ENCODE measurements at regions not wholly inside any gene's neighbourhood (a gene's known extent, or its start where the extent isn't known, plus 50 kb on each side); places are given as distances from the start of the nearest gene placed in this dataset.
"Not testable (repeated sequence)": the region's sequence is repeated elsewhere in the genome, so short reads cannot be mapped to it uniquely, and the experiment has no call there.

DNA sequence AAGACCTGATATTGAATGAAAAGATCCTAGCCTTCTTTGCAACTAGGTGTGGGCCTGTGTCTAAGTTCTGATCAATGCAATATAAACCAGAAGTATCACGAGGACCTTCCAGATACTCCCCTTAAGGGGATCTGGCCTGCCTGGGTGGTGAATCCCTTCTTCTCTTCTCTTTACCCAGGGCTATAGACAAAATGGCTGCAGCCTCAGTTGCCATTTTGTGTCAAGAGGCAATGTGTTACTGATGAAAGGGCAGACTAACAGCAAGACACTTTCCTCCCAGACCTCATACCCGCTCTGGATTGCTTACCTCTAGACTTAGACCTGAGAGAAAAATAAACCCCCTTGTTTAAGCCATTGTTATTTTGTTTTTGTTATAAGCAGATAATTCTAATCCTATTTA lies 84.5 kb upstream of the CHD6 start:
- H3K4me1 Mint-ChIP-seq: peaks cover 1% of the 10 kb centered on the region
- no peaks in the 10 kb centered on the region for H3K36me3 Mint-ChIP-seq (ENCODE audit: low read depth)
- H3K27me3 Mint-ChIP-seq (ENCODE audit: low read depth): peaks cover 1% of the 10 kb centered on the region
- H3K27ac Mint-ChIP-seq (ENCODE audit: unreplicated experiment): no peak overlapping the region
- TF ChIP-seq, protein P1, sequence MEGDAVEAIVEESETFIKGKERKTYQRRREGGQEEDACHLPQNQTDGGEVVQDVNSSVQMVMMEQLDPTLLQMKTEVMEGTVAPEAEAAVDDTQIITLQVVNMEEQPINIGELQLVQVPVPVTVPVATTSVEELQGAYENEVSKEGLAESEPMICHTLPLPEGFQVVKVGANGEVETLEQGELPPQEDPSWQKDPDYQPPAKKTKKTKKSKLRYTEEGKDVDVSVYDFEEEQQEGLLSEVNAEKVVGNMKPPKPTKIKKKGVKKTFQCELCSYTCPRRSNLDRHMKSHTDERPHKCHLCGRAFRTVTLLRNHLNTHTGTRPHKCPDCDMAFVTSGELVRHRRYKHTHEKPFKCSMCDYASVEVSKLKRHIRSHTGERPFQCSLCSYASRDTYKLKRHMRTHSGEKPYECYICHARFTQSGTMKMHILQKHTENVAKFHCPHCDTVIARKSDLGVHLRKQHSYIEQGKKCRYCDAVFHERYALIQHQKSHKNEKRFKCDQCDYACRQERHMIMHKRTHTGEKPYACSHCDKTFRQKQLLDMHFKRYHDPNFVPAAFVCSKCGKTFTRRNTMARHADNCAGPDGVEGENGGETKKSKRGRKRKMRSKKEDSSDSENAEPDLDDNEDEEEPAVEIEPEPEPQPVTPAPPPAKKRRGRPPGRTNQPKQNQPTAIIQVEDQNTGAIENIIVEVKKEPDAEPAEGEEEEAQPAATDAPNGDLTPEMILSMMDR (conservative IDR thresholded peaks at IDR 0.05): no peak
- DNase-seq (ENCODE audit: low read depth, low spot score): no peak
- H3K9me3 Mint-ChIP-seq: no peaks in the 10 kb centered on the region
- no peak overlapping the region for H3K4me3 Mint-ChIP-seq

DNA sequence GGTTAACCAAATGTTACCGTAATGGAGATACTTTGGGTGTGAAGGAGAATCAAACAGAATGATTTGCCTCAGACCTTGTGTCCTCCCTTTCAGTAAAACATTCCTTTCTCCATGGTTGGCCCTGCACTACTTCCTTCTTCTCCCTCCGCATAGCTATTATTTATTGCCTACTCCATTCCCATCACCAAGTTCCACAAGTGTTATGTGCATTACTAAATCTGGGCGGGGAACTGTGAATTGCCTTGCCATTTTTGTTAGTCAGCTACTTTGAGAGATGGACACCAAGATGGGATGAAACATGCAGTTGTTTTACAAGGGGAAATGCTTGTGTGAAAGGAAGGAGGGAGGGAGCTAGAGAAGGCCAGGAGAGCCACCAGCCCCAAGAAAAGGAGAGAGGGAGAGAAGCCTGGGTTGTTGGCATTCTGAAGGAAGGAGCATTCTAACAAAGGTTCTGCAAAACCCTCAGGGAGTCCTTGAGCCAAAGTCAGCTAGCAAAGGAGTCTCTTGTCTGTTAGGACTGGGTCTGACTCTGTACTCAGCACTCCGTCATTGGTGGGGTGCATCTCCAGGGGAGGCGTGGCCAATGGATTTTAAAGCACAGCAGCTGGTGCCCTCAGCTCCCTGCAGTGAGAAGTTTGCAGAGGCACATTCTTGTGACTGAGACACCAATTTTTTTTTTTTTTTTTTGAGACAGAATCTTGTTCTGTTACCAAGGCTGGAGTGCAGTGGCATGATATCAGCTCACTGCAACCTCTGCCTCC lies 83.6 kb upstream of the CHD6 start:
- peak overlapping the region; percentile 60 for H3K27ac Mint-ChIP-seq (ENCODE audit: unreplicated experiment)

DNA sequence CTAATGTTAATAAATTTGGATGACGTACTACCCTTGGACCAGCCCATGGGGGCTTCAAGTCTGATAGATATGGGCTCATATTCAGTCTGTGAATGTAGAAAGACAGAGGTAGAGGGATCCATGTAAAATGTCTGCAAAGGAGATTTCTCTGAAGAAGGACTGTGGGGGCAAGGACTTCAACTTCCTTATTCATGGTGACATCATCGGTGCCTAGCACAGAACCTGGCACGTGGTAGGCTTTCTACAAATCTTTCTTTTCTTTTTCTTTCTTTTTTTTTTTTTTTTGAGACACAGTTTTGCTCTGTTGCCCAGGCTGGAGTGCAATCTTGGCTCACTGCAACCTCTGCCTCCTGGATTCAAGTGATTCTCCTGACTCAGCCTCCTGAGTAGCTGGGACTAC lies 81.5 kb upstream of the CHD6 start:
- H3K36me3 Mint-ChIP-seq (ENCODE audit: low read depth); H3K27ac Mint-ChIP-seq (ENCODE audit: unreplicated experiment); H3K9me3 Mint-ChIP-seq; DNase-seq (ENCODE audit: low read depth, low spot score); H3K4me3 Mint-ChIP-seq; H3K4me1 Mint-ChIP-seq: not testable (repeated sequence)
- H3K27me3 Mint-ChIP-seq (ENCODE audit: low read depth): peaks cover 22% of the 10 kb centered on the region

More for the DNA sequence above, 83.6 kb upstream of the CHD6 start:
- H3K36me3 Mint-ChIP-seq (ENCODE audit: low read depth): no peaks in the 10 kb centered on the region
- H3K27me3 Mint-ChIP-seq (ENCODE audit: low read depth): peaks cover 3% of the 10 kb centered on the region
- peaks cover 3% of the 10 kb centered on the region for H3K4me1 Mint-ChIP-seq
- no peak overlapping the region for H3K4me3 Mint-ChIP-seq
- no peaks in the 10 kb centered on the region for H3K9me3 Mint-ChIP-seq
- DNase-seq (ENCODE audit: low read depth, low spot score): no peak
- TF ChIP-seq, protein P1 (conservative IDR thresholded peaks at IDR 0.05): no peak

DNA sequence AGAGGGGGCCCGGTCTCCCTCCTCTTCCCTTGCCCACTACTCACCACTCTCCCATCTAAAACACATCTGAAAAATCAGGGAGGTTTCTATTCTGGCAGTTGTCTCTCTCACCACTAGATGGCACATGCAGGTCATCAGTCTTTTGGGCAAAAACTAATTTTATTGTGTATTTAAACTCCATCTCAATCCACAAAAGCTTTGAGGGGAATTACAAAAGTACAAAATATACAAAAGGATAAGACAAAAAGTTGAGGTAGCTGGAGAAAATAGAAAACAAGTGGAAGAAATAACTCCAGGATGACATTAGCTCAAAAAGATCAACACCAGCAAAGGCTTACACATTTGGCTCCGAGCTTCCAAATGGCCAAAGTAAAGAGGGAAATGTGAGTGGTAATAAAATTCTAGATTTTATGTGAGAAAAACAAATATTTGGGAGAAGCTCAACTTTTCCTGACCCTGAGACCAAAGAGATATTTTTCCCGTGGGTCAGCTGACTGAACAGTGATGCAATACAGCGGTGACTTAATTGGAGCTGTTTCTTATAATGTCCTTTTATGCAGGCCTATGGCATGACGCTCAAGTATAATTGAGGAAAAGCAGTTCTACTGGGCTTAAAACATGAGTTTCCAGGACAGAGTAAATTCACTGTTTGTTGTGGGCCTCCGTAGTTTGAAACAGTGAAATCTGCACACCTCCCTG lies 79.8 kb upstream of the CHD6 start:
- Mint-ChIP-seq H3K4me3 (peak overlapping the region; percentile 79), H3K9me3 (no peaks in the 10 kb centered on the region), H3K27me3 (ENCODE audit: low read depth) (peaks cover 27% of the 10 kb centered on the region), H3K36me3 (ENCODE audit: low read depth) (no peaks in the 10 kb centered on the region), H3K4me1 (peaks cover 10% of the 10 kb centered on the region), H3K27ac (ENCODE audit: unreplicated experiment) (no peak overlapping the region)
- no peak for DNase-seq (ENCODE audit: low read depth, low spot score)
- TF ChIP-seq, protein P1 (conservative IDR thresholded peaks at IDR 0.05): peak; percentile 83

DNA sequence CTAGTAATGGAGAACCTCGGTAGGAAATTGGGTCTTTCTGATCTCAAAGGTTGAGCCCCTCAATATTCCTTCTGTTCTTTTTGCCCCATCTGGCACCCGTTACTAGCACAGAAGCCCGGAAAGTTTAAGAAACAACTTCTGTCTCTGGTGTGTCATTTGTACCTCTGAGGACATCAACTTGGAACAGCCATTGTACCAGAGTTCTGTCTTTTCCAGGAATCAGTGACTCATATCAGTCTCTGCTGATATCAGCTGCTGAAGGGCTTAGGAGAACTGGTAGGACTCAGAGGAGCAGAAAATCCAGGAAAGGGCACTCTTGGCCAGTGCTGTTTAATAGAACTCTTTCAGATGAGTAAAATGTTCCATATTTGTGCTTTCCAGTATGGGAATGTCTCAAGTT lies 78.3 kb upstream of the CHD6 start:
- no peak for DNase-seq (ENCODE audit: low read depth, low spot score)
- Mint-ChIP-seq H3K27ac (ENCODE audit: unreplicated experiment) (no peak overlapping the region), H3K36me3 (ENCODE audit: low read depth) (no peaks in the 10 kb centered on the region), H3K9me3 (no peaks in the 10 kb centered on the region), H3K27me3 (ENCODE audit: low read depth) (peaks cover 27% of the 10 kb centered on the region), H3K4me1 (peaks cover 10% of the 10 kb centered on the region), H3K4me3 (no peak overlapping the region)
- TF ChIP-seq, protein P1 (conservative IDR thresholded peaks at IDR 0.05): no peak

DNA sequence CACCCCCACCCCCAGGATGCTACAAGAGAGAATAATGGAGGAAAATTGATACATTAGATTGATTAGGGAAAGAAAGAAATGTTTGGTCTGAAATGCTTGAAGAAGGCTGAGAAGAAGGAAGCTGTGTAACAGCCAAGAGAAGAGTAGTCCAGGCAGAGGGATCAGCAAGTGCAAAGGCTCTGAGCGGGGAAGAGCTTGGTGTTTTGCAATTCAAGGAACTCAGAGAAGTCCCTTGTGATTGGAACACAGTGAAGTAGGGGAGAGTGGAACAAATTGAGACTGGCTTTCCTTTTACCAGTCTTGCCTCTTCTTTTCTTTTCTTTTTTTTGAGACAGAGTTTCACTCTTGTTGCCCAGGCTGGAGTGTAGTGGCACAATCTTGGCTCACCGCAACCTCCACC lies 76.6 kb upstream of the CHD6 start:
- TF ChIP-seq, protein P1 (conservative IDR thresholded peaks at IDR 0.05): no peak
- DNase-seq (ENCODE audit: low read depth, low spot score): no peak
- H3K4me1 Mint-ChIP-seq: peaks cover 10% of the 10 kb centered on the region
- peaks cover 27% of the 10 kb centered on the region for H3K27me3 Mint-ChIP-seq (ENCODE audit: low read depth)
- no peak overlapping the region for H3K27ac Mint-ChIP-seq (ENCODE audit: unreplicated experiment)
- H3K9me3 Mint-ChIP-seq: no peaks in the 10 kb centered on the region
- H3K36me3 Mint-ChIP-seq (ENCODE audit: low read depth): no peaks in the 10 kb centered on the region
- H3K4me3 Mint-ChIP-seq: no peak overlapping the region
